ENCODE measurements at regions not wholly inside any gene's neighbourhood (a gene's known extent, or its start where the extent isn't known, plus 50 kb on each side); places are given as distances from the start of the nearest gene placed in this dataset.

DNA sequence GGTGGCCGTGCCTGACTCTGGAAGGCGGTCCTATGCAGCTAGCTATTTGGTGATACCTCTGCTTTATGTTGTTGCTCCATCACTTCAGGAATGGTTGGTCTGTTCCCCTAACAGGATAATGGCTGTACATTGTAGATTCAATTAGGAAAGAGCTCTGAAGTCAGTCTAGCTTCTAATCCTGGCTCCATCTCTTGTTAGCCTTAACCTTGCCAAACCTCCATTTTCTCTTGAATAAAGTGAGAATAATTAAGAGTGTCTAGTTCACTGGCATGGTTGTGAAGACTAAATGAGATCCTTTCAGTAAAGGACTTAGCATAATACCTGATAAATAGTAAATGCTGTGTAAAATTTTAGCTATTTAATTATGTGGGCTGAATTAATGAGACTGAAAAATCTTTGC, 262.5 kb upstream of the ARHGAP20 start:
- Mint-ChIP-seq H3K27ac (no peak overlapping the region), H3K27me3 (ENCODE audit: low read depth) (no peaks in the 10 kb centered on the region), H3K4me3 (no peak overlapping the region), H3K4me1 (peaks cover 3% of the 10 kb centered on the region; the same call in 1 of the 2 replicates), H3K36me3 (no peaks in the 10 kb centered on the region), H3K9me3 (peaks cover 16% of the 10 kb centered on the region)
- ChIA-PET CTCF (no interaction called here), POLR2A (no interaction called here)
- no peak for DNase-seq (ENCODE audit: low spot score)
- TF ChIP-seq, protein P1, sequence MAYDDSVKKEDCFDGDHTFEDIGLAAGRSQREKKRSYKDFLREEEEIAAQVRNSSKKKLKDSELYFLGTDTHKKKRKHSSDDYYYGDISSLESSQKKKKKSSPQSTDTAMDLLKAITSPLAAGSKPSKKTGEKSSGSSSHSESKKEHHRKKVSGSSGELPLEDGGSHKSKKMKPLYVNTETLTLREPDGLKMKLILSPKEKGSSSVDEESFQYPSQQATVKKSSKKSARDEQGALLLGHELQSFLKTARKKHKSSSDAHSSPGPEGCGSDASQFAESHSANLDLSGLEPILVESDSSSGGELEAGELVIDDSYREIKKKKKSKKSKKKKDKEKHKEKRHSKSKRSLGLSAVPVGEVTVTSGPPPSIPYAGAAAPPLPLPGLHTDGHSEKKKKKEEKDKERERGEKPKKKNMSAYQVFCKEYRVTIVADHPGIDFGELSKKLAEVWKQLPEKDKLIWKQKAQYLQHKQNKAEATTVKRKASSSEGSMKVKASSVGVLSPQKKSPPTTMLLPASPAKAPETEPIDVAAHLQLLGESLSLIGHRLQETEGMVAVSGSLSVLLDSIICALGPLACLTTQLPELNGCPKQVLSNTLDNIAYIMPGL (CRISPR knock-in tag; IDR thresholded peaks at IDR 0.05), result no peak
- TF ChIP-seq CREB1 (CRISPR knock-in tag; IDR thresholded peaks at IDR 0.05) (no peak), ZNF138 (CRISPR knock-in tag; conservative IDR thresholded peaks at IDR 0.05) (no peak), ZNF263 (CRISPR knock-in tag; IDR thresholded peaks at IDR 0.05; ENCODE audit: low read depth) (no peak), ZNF121 (CRISPR knock-in tag; IDR thresholded peaks at IDR 0.05) (no peak)
- TF ChIP-seq, protein P2, sequence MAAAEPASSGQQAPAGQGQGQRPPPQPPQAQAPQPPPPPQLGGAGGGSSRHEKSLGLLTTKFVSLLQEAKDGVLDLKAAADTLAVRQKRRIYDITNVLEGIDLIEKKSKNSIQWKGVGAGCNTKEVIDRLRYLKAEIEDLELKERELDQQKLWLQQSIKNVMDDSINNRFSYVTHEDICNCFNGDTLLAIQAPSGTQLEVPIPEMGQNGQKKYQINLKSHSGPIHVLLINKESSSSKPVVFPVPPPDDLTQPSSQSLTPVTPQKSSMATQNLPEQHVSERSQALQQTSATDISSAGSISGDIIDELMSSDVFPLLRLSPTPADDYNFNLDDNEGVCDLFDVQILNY (CRISPR knock-in tag; IDR thresholded peaks at IDR 0.05), result no peak
- TF ChIP-seq, protein P3, sequence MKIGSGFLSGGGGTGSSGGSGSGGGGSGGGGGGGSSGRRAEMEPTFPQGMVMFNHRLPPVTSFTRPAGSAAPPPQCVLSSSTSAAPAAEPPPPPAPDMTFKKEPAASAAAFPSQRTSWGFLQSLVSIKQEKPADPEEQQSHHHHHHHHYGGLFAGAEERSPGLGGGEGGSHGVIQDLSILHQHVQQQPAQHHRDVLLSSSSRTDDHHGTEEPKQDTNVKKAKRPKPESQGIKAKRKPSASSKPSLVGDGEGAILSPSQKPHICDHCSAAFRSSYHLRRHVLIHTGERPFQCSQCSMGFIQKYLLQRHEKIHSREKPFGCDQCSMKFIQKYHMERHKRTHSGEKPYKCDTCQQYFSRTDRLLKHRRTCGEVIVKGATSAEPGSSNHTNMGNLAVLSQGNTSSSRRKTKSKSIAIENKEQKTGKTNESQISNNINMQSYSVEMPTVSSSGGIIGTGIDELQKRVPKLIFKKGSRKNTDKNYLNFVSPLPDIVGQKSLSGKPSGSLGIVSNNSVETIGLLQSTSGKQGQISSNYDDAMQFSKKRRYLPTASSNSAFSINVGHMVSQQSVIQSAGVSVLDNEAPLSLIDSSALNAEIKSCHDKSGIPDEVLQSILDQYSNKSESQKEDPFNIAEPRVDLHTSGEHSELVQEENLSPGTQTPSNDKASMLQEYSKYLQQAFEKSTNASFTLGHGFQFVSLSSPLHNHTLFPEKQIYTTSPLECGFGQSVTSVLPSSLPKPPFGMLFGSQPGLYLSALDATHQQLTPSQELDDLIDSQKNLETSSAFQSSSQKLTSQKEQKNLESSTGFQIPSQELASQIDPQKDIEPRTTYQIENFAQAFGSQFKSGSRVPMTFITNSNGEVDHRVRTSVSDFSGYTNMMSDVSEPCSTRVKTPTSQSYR (CRISPR knock-in tag; IDR thresholded peaks at IDR 0.05), result no peak
- TF ChIP-seq, protein P4, sequence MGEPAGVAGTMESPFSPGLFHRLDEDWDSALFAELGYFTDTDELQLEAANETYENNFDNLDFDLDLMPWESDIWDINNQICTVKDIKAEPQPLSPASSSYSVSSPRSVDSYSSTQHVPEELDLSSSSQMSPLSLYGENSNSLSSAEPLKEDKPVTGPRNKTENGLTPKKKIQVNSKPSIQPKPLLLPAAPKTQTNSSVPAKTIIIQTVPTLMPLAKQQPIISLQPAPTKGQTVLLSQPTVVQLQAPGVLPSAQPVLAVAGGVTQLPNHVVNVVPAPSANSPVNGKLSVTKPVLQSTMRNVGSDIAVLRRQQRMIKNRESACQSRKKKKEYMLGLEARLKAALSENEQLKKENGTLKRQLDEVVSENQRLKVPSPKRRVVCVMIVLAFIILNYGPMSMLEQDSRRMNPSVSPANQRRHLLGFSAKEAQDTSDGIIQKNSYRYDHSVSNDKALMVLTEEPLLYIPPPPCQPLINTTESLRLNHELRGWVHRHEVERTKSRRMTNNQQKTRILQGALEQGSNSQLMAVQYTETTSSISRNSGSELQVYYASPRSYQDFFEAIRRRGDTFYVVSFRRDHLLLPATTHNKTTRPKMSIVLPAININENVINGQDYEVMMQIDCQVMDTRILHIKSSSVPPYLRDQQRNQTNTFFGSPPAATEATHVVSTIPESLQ (CRISPR knock-in tag; IDR thresholded peaks at IDR 0.05), result no peak
- no peak for ATAC-seq

DNA sequence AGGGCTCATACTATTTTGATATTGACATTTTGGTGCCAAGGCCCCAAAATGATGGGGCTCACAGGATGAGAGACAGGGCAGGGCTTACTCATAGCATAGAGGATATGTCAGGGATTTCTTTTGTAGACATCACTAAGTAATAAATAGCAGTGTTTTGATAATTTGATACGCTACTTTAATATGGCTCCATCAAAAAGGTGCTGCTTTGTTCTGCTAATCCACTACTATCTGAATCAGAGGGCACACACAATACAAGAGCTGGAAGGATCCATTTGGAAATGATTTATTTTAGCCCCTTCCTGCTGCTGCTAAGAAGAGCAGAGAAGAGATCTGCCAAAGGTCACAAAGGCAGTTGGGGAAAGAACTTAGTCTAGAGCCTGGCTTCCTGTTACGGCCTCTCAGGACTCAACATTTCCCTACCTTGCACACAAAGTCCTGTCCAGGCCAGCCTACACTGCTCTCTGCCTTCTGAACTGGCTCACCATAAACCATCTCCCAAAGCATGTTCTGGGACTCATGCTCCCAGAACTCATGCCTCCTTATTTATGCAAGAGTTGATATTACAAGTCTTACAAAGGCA, 261.3 kb upstream of the ARHGAP20 start:
- POLR2A ChIA-PET, result interaction anchor here (0.7 kb wide), 1 partner anchor 12 kb away, joined by 6 read pairs; no protein-coding TSS in a partner anchor
- TF ChIP-seq, protein P5, sequence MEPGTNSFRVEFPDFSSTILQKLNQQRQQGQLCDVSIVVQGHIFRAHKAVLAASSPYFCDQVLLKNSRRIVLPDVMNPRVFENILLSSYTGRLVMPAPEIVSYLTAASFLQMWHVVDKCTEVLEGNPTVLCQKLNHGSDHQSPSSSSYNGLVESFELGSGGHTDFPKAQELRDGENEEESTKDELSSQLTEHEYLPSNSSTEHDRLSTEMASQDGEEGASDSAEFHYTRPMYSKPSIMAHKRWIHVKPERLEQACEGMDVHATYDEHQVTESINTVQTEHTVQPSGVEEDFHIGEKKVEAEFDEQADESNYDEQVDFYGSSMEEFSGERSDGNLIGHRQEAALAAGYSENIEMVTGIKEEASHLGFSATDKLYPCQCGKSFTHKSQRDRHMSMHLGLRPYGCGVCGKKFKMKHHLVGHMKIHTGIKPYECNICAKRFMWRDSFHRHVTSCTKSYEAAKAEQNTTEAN (CRISPR knock-in tag; IDR thresholded peaks at IDR 0.05), result no peak
- no peak for TF ChIP-seq TEAD1 (CRISPR knock-in tag; IDR thresholded peaks at IDR 0.05)
- no peak for TF ChIP-seq RELA (CRISPR knock-in tag; IDR thresholded peaks at IDR 0.05; ENCODE audit: borderline replicate concordance)
- TF ChIP-seq ZNF423 (CRISPR knock-in tag; IDR thresholded peaks at IDR 0.05), result no peak
- TF ChIP-seq, protein P6, sequence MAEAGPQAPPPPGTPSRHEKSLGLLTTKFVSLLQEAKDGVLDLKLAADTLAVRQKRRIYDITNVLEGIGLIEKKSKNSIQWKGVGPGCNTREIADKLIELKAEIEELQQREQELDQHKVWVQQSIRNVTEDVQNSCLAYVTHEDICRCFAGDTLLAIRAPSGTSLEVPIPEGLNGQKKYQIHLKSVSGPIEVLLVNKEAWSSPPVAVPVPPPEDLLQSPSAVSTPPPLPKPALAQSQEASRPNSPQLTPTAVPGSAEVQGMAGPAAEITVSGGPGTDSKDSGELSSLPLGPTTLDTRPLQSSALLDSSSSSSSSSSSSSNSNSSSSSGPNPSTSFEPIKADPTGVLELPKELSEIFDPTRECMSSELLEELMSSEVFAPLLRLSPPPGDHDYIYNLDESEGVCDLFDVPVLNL (CRISPR knock-in tag; IDR thresholded peaks at IDR 0.05; ENCODE audit: borderline replicate concordance, low read depth), result no peak
- TF ChIP-seq, protein P7, sequence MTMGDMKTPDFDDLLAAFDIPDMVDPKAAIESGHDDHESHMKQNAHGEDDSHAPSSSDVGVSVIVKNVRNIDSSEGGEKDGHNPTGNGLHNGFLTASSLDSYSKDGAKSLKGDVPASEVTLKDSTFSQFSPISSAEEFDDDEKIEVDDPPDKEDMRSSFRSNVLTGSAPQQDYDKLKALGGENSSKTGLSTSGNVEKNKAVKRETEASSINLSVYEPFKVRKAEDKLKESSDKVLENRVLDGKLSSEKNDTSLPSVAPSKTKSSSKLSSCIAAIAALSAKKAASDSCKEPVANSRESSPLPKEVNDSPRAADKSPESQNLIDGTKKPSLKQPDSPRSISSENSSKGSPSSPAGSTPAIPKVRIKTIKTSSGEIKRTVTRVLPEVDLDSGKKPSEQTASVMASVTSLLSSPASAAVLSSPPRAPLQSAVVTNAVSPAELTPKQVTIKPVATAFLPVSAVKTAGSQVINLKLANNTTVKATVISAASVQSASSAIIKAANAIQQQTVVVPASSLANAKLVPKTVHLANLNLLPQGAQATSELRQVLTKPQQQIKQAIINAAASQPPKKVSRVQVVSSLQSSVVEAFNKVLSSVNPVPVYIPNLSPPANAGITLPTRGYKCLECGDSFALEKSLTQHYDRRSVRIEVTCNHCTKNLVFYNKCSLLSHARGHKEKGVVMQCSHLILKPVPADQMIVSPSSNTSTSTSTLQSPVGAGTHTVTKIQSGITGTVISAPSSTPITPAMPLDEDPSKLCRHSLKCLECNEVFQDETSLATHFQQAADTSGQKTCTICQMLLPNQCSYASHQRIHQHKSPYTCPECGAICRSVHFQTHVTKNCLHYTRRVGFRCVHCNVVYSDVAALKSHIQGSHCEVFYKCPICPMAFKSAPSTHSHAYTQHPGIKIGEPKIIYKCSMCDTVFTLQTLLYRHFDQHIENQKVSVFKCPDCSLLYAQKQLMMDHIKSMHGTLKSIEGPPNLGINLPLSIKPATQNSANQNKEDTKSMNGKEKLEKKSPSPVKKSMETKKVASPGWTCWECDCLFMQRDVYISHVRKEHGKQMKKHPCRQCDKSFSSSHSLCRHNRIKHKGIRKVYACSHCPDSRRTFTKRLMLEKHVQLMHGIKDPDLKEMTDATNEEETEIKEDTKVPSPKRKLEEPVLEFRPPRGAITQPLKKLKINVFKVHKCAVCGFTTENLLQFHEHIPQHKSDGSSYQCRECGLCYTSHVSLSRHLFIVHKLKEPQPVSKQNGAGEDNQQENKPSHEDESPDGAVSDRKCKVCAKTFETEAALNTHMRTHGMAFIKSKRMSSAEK (CRISPR knock-in tag; IDR thresholded peaks at IDR 0.05; ENCODE audit: borderline replicate concordance), result no peak
- TF ChIP-seq ZNF219 (CRISPR knock-in tag; IDR thresholded peaks at IDR 0.05; ENCODE audit: borderline replicate concordance), result no peak

More for the DNA sequence above, 261.3 kb upstream of the ARHGAP20 start:
- Mint-ChIP-seq H3K4me1 (peaks cover 3% of the 10 kb centered on the region; the same call in 1 of the 2 replicates), H3K4me3 (no peak overlapping the region), H3K36me3 (no peaks in the 10 kb centered on the region), H3K27me3 (ENCODE audit: low read depth) (no peaks in the 10 kb centered on the region), H3K27ac (no peak overlapping the region), H3K9me3 (peaks cover 8% of the 10 kb centered on the region; the same call in 1 of the 2 replicates)
- ATAC-seq (no peak), DNase-seq (ENCODE audit: low spot score) (no peak)
- CTCF ChIA-PET, result no interaction called here
